Islet of Langerhans (tissue), 1 donor: ENCODE measurements at regions not wholly inside any gene's neighbourhood (a gene's known extent, or its start where the extent isn't known, plus 50 kb on each side); places are given as distances from the start of the nearest gene placed in this dataset.

Experiments
- FAIRE-seq: peaks from one replicate; lab custom pipeline; 2011; peaks lifted over from hg19 to GRCh38; lab: Jason Lieb, UNC

- no peak for FAIRE-seq
Measured at GRCh38 chr2:121860758-121861227, 105.3 kb downstream of the TSN start.

- no peak for FAIRE-seq
Measured at GRCh38 chr2:121862286-121862685, 106.8 kb downstream of the TSN start.

GRCh38 chr2:121865914-121866313 lies 110.5 kb downstream of the TSN start:
- no peak for FAIRE-seq

GRCh38 chr2:121866789-121867188 lies 111.3 kb downstream of the TSN start:
- no peak for FAIRE-seq

GRCh38 chr2:121868652-121869051 lies 113.2 kb downstream of the TSN start:
- FAIRE-seq, result no peak

GRCh38 chr2:121869363-121869762 lies 113.9 kb downstream of the TSN start:
- FAIRE-seq, result no peak

GRCh38 chr2:121869873-121870272 lies 114.4 kb downstream of the TSN start:
- FAIRE-seq, result no peak

GRCh38 chr2:121872651-121873050 lies 117.2 kb downstream of the TSN start:
- no peak for FAIRE-seq

- no peak for FAIRE-seq
Measured at GRCh38 chr2:121873864-121874263, 118.4 kb downstream of the TSN start.

- no peak for FAIRE-seq
Measured at GRCh38 chr2:121875585-121876185, 120.2 kb downstream of the TSN start.

- no peak for FAIRE-seq
Measured at GRCh38 chr2:121877366-121877765, 121.9 kb downstream of the TSN start.

GRCh38 chr2:121880283-121880682 lies 124.8 kb downstream of the TSN start:
- no peak for FAIRE-seq

GRCh38 chr2:121881038-121881437 lies 125.6 kb downstream of the TSN start:
- FAIRE-seq, result no peak

GRCh38 chr2:121881950-121882349 lies 126.5 kb downstream of the TSN start:
- FAIRE-seq, result no peak

GRCh38 chr2:121884078-121884477 lies 128.6 kb downstream of the TSN start:
- no peak for FAIRE-seq

- FAIRE-seq, result no peak
Measured at GRCh38 chr2:121884511-121884921, 129.1 kb downstream of the TSN start.

GRCh38 chr2:121886059-121886458 lies 130.6 kb downstream of the TSN start:
- FAIRE-seq, result no peak

- no peak for FAIRE-seq
Measured at GRCh38 chr2:121887513-121888188, 132.2 kb downstream of the TSN start.

GRCh38 chr2:121888189-121888557 lies 132.7 kb downstream of the TSN start:
- no peak for FAIRE-seq

GRCh38 chr2:121890041-121890440 lies 134.6 kb downstream of the TSN start:
- no peak for FAIRE-seq

GRCh38 chr2:121895723-121896571 lies 140.5 kb downstream of the TSN start:
- no peak for FAIRE-seq

- no peak for FAIRE-seq
Measured at GRCh38 chr2:121897335-121897970, 142.0 kb downstream of the TSN start.

- FAIRE-seq, result no peak
Measured at GRCh38 chr2:121898483-121898882, 143.0 kb downstream of the TSN start.
